K562 (cell line): ENCODE measurements at regions not wholly inside any gene's neighbourhood (a gene's known extent, or its start where the extent isn't known, plus 50 kb on each side); places are given as distances from the start of the nearest gene placed in this dataset.

Source experiments
- CTBP1 ChIP-seq: fragments of 450-650 bp; IDR thresholded peaks from 2 replicates; pipeline ENCODE4 v1.6.1; 2016; ENCODE audit warnings: borderline replicate concordance
- ETV1 ChIP-seq: fragments of 450-650 bp; conservative IDR thresholded peaks from 2 replicates; pipeline ENCODE4 v1.6.1; 2016; ENCODE audit warnings: missing genetic modification characterization, control low read depth, low read depth, missing compliant biosample characterization
- FOXP1 ChIP-seq: sonication (generic); formaldehyde crosslinking; IDR thresholded peaks from 2 replicates; pipeline ENCODE4 v1.8.0; 2022; ENCODE audit warnings: mild to moderate bottlenecking, missing genetic modification reagents
- IRF2 ChIP-seq: sonication (generic); formaldehyde crosslinking; IDR thresholded peaks from 2 replicates; pipeline ENCODE4 v1.8.1; 2022; ENCODE audit warnings: mild to moderate bottlenecking, missing genetic modification reagents
- NRF1 ChIP-seq, 2 experiments: fragments of 450-650 bp; IDR thresholded peaks in 1 of 2; conservative IDR thresholded peaks in 1 of 2; 2 replicates each; pipeline ENCODE4 v1.6.1; 2014; ENCODE audit warnings: mild to moderate bottlenecking in 2 of 2
- SRSF9 ChIP-seq: fragments of 200-400 bp; formaldehyde crosslinking; IDR thresholded peaks from 2 replicates; pipeline ENCODE4 v1.6.1; 2017; ENCODE audit warnings: low read depth, low read length, borderline replicate concordance
- TCFL5 ChIP-seq: fragments of 250-450 bp; sonication (Bioruptor Pico); conservative IDR thresholded peaks from 2 replicates; pipeline ENCODE4 v1.6.1; 2021; ENCODE audit warnings: mild to moderate bottlenecking, moderate library complexity, matching md5 sums
- ZNF175 ChIP-seq: fragments of 200-800 bp; sonication (Bioruptor generic); IDR thresholded peaks from 2 replicates; pipeline ENCODE4 v1.6.1; 2016; ENCODE audit warnings: low read depth, mild to moderate bottlenecking, missing genetic modification characterization, missing compliant biosample characterization
- TF ChIP-seq, protein P1 (sequence below), 2 experiments: fragments of 450-650 bp; formaldehyde crosslinking in 1 of 2; IDR thresholded peaks; 2 replicates each; pipeline versions ENCODE4 v1.4.0 to v1.6.1; 2014 to 2020; ENCODE audit warnings: mild to moderate bottlenecking in 2 of 2, borderline replicate concordance in 1 of 2, low read depth in 1 of 2
- TF ChIP-seq, protein P2 (sequence below): IDR thresholded peaks from 3 replicates; pipeline ENCODE4 v1.6.1; 2011; ENCODE audit warnings: borderline replicate concordance, mild to moderate bottlenecking, moderate library complexity; ENCODE audit not compliant: insufficient read length; ENCODE audit errors: extremely low read depth
- TF ChIP-seq, protein P3 (sequence below): fragments of 450-650 bp; IDR thresholded peaks from 2 replicates; pipeline ENCODE4 v1.6.1; 2016; ENCODE audit warnings: antibody characterized with exemption

DNA sequence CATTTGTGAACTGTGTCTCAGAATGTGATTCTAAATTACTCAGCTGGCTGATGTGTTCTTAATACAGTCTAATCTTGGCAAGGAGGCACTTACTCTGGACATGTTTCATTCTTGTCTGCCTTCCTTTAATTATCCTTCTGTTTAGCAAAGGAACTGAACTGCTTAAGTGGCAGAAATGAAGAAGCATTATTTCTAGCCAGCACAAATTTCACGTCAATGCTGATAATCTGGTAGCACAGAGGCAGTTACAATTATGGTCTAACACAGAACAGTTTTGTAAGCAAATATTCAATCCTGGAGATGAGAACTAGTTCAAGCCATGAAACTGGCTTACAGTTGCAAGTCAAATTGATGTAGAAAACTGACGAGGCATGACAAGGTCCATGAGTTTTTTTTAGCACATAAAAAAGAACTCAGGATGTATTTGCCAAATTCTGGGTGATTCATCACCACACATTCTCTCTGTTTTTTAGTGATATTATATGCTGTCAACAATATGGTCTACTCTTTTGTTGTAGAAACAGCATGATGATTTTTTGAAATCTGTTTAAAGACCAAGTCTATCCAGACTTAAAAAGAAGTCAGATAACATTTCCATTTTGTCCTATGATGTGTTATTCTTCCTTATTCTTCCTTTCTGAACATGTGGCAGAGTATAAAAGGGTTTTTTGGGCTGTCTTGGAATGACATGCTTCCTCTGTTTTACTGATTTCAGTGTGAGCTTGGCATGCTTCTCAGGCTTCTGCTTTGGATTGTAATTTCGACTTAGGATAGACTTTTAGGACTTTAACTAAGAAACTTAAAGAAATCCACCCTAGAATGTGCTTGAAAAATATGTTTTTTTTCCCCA is 154.8 kb downstream of the DNAJB9 start (continued):
- TF ChIP-seq, protein P1, sequence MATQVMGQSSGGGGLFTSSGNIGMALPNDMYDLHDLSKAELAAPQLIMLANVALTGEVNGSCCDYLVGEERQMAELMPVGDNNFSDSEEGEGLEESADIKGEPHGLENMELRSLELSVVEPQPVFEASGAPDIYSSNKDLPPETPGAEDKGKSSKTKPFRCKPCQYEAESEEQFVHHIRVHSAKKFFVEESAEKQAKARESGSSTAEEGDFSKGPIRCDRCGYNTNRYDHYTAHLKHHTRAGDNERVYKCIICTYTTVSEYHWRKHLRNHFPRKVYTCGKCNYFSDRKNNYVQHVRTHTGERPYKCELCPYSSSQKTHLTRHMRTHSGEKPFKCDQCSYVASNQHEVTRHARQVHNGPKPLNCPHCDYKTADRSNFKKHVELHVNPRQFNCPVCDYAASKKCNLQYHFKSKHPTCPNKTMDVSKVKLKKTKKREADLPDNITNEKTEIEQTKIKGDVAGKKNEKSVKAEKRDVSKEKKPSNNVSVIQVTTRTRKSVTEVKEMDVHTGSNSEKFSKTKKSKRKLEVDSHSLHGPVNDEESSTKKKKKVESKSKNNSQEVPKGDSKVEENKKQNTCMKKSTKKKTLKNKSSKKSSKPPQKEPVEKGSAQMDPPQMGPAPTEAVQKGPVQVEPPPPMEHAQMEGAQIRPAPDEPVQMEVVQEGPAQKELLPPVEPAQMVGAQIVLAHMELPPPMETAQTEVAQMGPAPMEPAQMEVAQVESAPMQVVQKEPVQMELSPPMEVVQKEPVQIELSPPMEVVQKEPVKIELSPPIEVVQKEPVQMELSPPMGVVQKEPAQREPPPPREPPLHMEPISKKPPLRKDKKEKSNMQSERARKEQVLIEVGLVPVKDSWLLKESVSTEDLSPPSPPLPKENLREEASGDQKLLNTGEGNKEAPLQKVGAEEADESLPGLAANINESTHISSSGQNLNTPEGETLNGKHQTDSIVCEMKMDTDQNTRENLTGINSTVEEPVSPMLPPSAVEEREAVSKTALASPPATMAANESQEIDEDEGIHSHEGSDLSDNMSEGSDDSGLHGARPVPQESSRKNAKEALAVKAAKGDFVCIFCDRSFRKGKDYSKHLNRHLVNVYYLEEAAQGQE (IDR thresholded peaks at IDR 0.05; ENCODE audit: borderline replicate concordance) = no peak
- TF ChIP-seq, protein P1 (CRISPR knock-in tag; IDR thresholded peaks at IDR 0.05; ENCODE audit: low read depth) = no peak
- TF ChIP-seq, protein P2, sequence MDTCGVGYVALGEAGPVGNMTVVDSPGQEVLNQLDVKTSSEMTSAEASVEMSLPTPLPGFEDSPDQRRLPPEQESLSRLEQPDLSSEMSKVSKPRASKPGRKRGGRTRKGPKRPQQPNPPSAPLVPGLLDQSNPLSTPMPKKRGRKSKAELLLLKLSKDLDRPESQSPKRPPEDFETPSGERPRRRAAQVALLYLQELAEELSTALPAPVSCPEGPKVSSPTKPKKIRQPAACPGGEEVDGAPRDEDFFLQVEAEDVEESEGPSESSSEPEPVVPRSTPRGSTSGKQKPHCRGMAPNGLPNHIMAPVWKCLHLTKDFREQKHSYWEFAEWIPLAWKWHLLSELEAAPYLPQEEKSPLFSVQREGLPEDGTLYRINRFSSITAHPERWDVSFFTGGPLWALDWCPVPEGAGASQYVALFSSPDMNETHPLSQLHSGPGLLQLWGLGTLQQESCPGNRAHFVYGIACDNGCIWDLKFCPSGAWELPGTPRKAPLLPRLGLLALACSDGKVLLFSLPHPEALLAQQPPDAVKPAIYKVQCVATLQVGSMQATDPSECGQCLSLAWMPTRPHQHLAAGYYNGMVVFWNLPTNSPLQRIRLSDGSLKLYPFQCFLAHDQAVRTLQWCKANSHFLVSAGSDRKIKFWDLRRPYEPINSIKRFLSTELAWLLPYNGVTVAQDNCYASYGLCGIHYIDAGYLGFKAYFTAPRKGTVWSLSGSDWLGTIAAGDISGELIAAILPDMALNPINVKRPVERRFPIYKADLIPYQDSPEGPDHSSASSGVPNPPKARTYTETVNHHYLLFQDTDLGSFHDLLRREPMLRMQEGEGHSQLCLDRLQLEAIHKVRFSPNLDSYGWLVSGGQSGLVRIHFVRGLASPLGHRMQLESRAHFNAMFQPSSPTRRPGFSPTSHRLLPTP = no peak
- TF ChIP-seq SRSF9 (no peak), IRF2 (CRISPR knock-in tag) (no peak), CTBP1 (no peak), NRF1 (conservative IDR thresholded peaks at IDR 0.05 in 1 of 2, IDR thresholded peaks at IDR 0.05 in 1 of 2) (no peak), FOXP1 (CRISPR knock-in tag) (no peak), ZNF175 (no peak), ETV1 (tag) (no peak), TCFL5 (CRISPR knock-in tag) (no peak)
- TF ChIP-seq, protein P3, sequence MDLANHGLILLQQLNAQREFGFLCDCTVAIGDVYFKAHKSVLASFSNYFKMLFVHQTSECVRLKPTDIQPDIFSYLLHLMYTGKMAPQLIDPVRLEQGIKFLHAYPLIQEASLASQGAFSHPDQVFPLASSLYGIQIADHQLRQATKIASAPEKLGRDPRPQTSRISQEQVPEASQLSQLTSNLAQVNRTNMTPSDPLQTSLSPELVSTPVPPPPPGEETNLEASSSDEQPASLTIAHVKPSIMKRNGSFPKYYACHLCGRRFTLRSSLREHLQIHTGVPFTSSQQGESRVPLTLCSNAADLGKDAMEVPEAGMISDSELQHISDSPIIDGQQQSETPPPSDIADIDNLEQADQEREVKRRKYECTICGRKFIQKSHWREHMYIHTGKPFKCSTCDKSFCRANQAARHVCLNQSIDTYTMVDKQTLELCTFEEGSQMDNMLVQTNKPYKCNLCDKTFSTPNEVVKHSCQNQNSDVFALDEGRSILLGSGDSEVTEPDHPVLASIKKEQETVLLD = no peak
